Hepatocyte (in vitro differentiated cells): ENCODE measurements at regions not wholly inside any gene's neighbourhood (a gene's known extent, or its start where the extent isn't known, plus 50 kb on each side); places are given as distances from the start of the nearest gene placed in this dataset.

ENCODE experiments used
- CTCF ChIP-seq: fragments of 200-600 bp; sonication (generic); IDR thresholded peaks from 2 replicates; pipeline ENCODE4 v1.5.1; 2016; ENCODE audit warnings: antibody characterized with exemption, mild to moderate bottlenecking; ENCODE audit not compliant: poor library complexity
- EZH2 ChIP-seq: fragments of 200-600 bp; sonication (generic); IDR thresholded peaks from 2 replicates; pipeline ENCODE4 v1.6.1; 2016; ENCODE audit warnings: antibody characterized with exemption, mild to moderate bottlenecking, borderline replicate concordance
- EZH2phosphoT487 ChIP-seq: fragments of 200-600 bp; sonication (generic); IDR thresholded peaks from one replicate; pipeline ENCODE4 v1.6.1; 2018; ENCODE audit warnings: antibody characterized with exemption, mild to moderate bottlenecking, low read depth, moderate library complexity; ENCODE audit not compliant: unreplicated experiment, severe bottlenecking

- peak; percentile 88 for TF ChIP-seq CTCF
- no peak for TF ChIP-seq EZH2
- no peak for TF ChIP-seq EZH2phosphoT487
Observed at GRCh38 chr17:21513012-21513570, 136.9 kb downstream of the KCNJ12 start.
